Fibroblast of lung (primary cell): ENCODE measurements at regions not wholly inside any gene's neighbourhood (a gene's known extent, or its start where the extent isn't known, plus 50 kb on each side); places are given as distances from the start of the nearest gene placed in this dataset.

Experiments
- CTCF ChIP-seq, 2 donors: IDR thresholded peaks in 1 of 2; conservative IDR thresholded peaks in 1 of 2; 1 replicate in 1 of 2; 2 replicates in 1 of 2; pipeline ENCODE4 v1.5.1; 2011 to 2012; ENCODE audit warnings: low read length in 2 of 2, control low read depth in 1 of 2, inconsistent platforms in 1 of 2, low read depth in 1 of 2, mild to moderate bottlenecking in 1 of 2
- EZH2 ChIP-seq: IDR thresholded peaks from 2 replicates; pipeline ENCODE4 v1.5.1; 2012; ENCODE audit warnings: low read length, control low read depth, mild to moderate bottlenecking; ENCODE audit errors: missing control alignments

DNA sequence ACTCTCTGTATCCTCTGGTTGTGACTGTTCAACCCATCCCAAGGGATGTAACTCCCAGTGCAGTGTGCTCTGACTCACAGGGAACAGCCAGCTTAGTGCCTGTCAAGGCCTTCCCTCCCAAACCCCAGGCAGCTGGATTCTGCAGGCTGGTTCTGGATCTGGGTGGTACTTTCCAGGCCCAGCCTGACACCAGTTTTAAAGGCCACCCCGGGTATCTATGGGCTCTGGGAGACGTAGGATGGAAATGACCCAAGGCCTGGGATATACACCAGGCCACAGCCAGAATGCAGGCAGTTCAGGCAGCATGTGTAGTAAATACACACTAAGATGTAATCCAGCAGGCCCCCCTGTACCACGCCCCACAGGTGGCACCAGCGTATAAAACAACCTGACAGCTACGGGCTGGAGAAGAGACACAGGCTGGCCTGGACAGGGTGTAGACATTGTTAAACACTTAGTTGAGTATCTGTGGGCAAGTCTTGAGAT, 64.2 kb downstream of the SPINK2 start:
- TF ChIP-seq CTCF (conservative IDR thresholded peaks at IDR 0.05 in 1 of 2, IDR thresholded peaks at IDR 0.05 in 1 of 2; ENCODE audit: low read depth in 1 of 2, low read length in 2 of 2), result no peak
- TF ChIP-seq EZH2, result no peak
